ENCODE measurements at regions not wholly inside any gene's neighbourhood (a gene's known extent, or its start where the extent isn't known, plus 50 kb on each side); places are given as distances from the start of the nearest gene placed in this dataset.

GRCh38 chr13:53623146-53623545 lies 594.5 kb downstream of the OLFM4 start:
- H3K4me3 ChIP-seq (ENCODE audit: low read depth, low read length), result no peak overlapping the region
- TF ChIP-seq, protein P1, sequence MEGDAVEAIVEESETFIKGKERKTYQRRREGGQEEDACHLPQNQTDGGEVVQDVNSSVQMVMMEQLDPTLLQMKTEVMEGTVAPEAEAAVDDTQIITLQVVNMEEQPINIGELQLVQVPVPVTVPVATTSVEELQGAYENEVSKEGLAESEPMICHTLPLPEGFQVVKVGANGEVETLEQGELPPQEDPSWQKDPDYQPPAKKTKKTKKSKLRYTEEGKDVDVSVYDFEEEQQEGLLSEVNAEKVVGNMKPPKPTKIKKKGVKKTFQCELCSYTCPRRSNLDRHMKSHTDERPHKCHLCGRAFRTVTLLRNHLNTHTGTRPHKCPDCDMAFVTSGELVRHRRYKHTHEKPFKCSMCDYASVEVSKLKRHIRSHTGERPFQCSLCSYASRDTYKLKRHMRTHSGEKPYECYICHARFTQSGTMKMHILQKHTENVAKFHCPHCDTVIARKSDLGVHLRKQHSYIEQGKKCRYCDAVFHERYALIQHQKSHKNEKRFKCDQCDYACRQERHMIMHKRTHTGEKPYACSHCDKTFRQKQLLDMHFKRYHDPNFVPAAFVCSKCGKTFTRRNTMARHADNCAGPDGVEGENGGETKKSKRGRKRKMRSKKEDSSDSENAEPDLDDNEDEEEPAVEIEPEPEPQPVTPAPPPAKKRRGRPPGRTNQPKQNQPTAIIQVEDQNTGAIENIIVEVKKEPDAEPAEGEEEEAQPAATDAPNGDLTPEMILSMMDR (IDR thresholded peaks at IDR 0.05; ENCODE audit: insufficient read depth, low read length, poor library complexity, severe bottlenecking), result no peak
- no peaks in the 10 kb centered on the region for H3K27me3 ChIP-seq (ENCODE audit: control insufficient read depth, insufficient read depth, low read length)
- no peak for DNase-seq (ENCODE audit: low read depth)
- no peaks in the 10 kb centered on the region for H3K36me3 ChIP-seq (ENCODE audit: control insufficient read depth, insufficient read depth, low read length)

- no peaks in the 10 kb centered on the region for H3K36me3 ChIP-seq (ENCODE audit: control insufficient read depth, insufficient read depth, low read length)
- no peak for DNase-seq (ENCODE audit: low read depth)
- no peak overlapping the region for H3K4me3 ChIP-seq (ENCODE audit: low read depth, low read length)
- H3K27me3 ChIP-seq (ENCODE audit: control insufficient read depth, insufficient read depth, low read length), result no peaks in the 10 kb centered on the region
- TF ChIP-seq, protein P1 (IDR thresholded peaks at IDR 0.05; ENCODE audit: insufficient read depth, low read length, poor library complexity, severe bottlenecking), result no peak
Measured at GRCh38 chr13:53631511-53631910, 602.9 kb downstream of the OLFM4 start.

DNA sequence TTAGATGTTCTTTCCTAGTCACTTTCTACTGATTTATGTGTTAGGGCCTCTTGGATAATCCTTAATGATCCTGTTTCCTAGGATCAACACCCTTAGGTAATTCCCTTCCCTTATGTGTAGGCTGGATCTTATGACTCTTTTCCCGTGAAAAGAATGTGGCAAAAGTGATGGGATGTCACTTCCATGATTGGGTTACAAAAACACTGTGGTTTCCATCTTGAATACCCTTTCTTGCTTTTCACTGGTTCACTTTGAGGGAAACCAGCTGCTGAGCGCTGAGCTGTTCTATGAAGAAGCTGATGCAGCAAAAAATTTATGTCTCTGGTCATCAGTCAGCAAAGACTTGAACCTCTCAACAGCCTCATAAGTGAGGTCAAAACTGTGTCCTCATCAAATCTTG lies 609.4 kb downstream of the OLFM4 start:
- DNase-seq (ENCODE audit: low read depth), result no peak
- TF ChIP-seq, protein P1 (IDR thresholded peaks at IDR 0.05; ENCODE audit: insufficient read depth, low read length, poor library complexity, severe bottlenecking), result no peak
- H3K4me3 ChIP-seq (ENCODE audit: low read depth, low read length), result no peak overlapping the region
- H3K27me3 ChIP-seq (ENCODE audit: control insufficient read depth, insufficient read depth, low read length), result no peaks in the 10 kb centered on the region
- no peaks in the 10 kb centered on the region for H3K36me3 ChIP-seq (ENCODE audit: control insufficient read depth, insufficient read depth, low read length)

DNA sequence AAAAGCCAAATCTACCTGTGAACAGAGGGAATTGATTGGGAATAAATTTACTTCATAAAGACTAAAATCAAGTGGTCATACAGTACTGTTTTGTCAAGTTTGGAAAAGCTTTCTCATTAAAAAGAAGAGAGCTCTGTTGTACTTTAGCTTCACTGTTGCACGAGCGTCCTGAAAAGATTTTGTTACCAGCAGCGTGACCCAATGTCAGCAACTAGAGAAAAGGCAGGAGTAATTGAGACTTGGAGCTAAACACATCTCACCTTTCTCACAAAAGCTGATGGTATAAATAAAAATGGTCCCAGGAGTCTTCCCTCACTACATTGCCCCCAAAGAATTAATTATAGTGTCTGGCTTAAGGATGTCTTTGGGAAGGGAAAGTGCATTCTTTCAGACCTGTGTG lies 613.7 kb downstream of the OLFM4 start:
- H3K27me3 ChIP-seq (ENCODE audit: control insufficient read depth, insufficient read depth, low read length), result no peaks in the 10 kb centered on the region
- no peak for DNase-seq (ENCODE audit: low read depth)
- TF ChIP-seq, protein P1 (IDR thresholded peaks at IDR 0.05; ENCODE audit: insufficient read depth, low read length, poor library complexity, severe bottlenecking), result no peak
- H3K36me3 ChIP-seq (ENCODE audit: control insufficient read depth, insufficient read depth, low read length), result no peaks in the 10 kb centered on the region
- H3K4me3 ChIP-seq (ENCODE audit: low read depth, low read length), result no peak overlapping the region

- no peaks in the 10 kb centered on the region for H3K36me3 ChIP-seq (ENCODE audit: control insufficient read depth, insufficient read depth, low read length)
- no peak overlapping the region for H3K4me3 ChIP-seq (ENCODE audit: low read depth, low read length)
- no peaks in the 10 kb centered on the region for H3K27me3 ChIP-seq (ENCODE audit: control insufficient read depth, insufficient read depth, low read length)
- TF ChIP-seq, protein P1 (IDR thresholded peaks at IDR 0.05; ENCODE audit: insufficient read depth, low read length, poor library complexity, severe bottlenecking), result no peak
- DNase-seq (ENCODE audit: low read depth), result no peak
Measured at GRCh38 chr13:53648673-53649072, 620.1 kb downstream of the OLFM4 start.

DNA sequence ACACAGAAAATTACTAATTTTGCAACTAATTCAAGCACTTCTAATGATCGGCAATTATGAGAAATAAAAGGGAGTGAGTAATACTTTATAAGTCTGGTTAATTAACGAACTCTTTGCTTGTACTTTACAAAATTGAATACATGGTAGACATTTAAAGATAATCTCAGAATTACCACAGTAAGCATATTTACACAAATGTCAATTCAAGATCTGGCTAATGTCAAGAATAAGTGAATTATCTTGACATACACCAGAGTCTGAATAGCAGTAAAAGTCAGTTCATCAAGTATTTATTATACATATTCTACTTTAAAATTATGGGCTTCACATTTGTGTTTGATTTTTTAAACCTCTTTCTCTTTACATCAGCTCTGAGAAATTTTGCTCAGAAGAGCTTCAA lies 643.4 kb downstream of the OLFM4 start:
- TF ChIP-seq, protein P1 (IDR thresholded peaks at IDR 0.05; ENCODE audit: insufficient read depth, low read length, poor library complexity, severe bottlenecking), result no peak
- Histone ChIP-seq H3K27me3 (ENCODE audit: control insufficient read depth, insufficient read depth, low read length) (no peaks in the 10 kb centered on the region), H3K36me3 (ENCODE audit: control insufficient read depth, insufficient read depth, low read length) (no peaks in the 10 kb centered on the region), H3K4me3 (ENCODE audit: low read depth, low read length) (no peak overlapping the region)
- DNase-seq (ENCODE audit: low read depth), result no peak
